A549 (cell line): ENCODE measurements at regions not wholly inside any gene's neighbourhood (a gene's known extent, or its start where the extent isn't known, plus 50 kb on each side); places are given as distances from the start of the nearest gene placed in this dataset.

ENCODE experiments used
- ATAC-seq, 2 experiments: fragments of 200-7000 bp in 1 of 2; fragments of >200 bp in 1 of 2; cut with Nextera tagmentation in 1 of 2; cut with Tn5 transposase in 1 of 2; 3 replicates each; pipeline versions ENCODE4 v1.8.0 to v1.9.1; 2018 to 2020; ENCODE audit warnings: mild to moderate bottlenecking in 1 of 2, moderate library complexity in 1 of 2
- CTCF ChIA-PET: fragments of 300-600 bp; sonication (Branson Sonifier 250); formaldehyde crosslinking; extraction: SDS; loops from one replicate; lab custom pipeline; 2021; ENCODE audit warnings: antibody characterized with exemption, inconsistent platforms; lab: Yijun Ruan, JAX
- POLR2A ChIA-PET: fragments of 350-600 bp; formaldehyde crosslinking; extraction: SDS; loops from one replicate; lab custom pipeline; 2021; ENCODE audit warnings: antibody characterized with exemption, inconsistent platforms; lab: Yijun Ruan, JAX
- DNase-seq, 2 experiments: peaks; one replicate each; pipeline versions ENCODE4 v3.0.0 to v3.0.0-alpha.2; 2011 to 2016; ENCODE audit warnings: low read depth in 1 of 2, low spot score in 1 of 2
- FAIRE-seq: peaks from 2 replicates; lab custom pipeline; 2011; peaks lifted over from hg19 to GRCh38; lab: Jason Lieb, UNC
- H3K27ac ChIP-seq, 2 experiments: fragments of >200 bp; sonication (Bioruptor Twin); formaldehyde crosslinking; 3 replicates each; pipeline ENCODE4 v1.5.1; 2016 to 2017
- H3K4me1 ChIP-seq: fragments of >200 bp; sonication (Bioruptor Twin); formaldehyde crosslinking; 3 replicates; pipeline ENCODE4 v1.6.1; 2016
- H3K4me2 ChIP-seq: fragments of >200 bp; sonication (Bioruptor Twin); formaldehyde crosslinking; 3 replicates; pipeline ENCODE4 v1.6.1; 2016
- H3K4me3 ChIP-seq: fragments of >200 bp; sonication (Bioruptor Twin); formaldehyde crosslinking; 3 replicates; pipeline ENCODE4 v1.5.1; 2016
- H3K9me3 ChIP-seq: fragments of >200 bp; sonication (Bioruptor Twin); formaldehyde crosslinking; 3 replicates; pipeline ENCODE4 v1.6.1; 2016
- ATOH8 ChIP-seq: fragments of 250-450 bp; sonication (Bioruptor Pico); IDR thresholded peaks from 2 replicates; pipeline ENCODE4 v1.5.0; 2020; ENCODE audit warnings: low read depth, mild to moderate bottlenecking, moderate library complexity
- BCL3 ChIP-seq: fragments of >200 bp; sonication (Bioruptor Twin); formaldehyde crosslinking; IDR thresholded peaks from 3 replicates; pipeline ENCODE4 v1.6.1; 2016
- BHLHE40 ChIP-seq: IDR thresholded peaks from 2 replicates; pipeline ENCODE4 v1.6.1; 2012; ENCODE audit warnings: low read depth, low read length, inconsistent platforms
- EHMT2 ChIP-seq: fragments of 200-600 bp; sonication (generic); IDR thresholded peaks from 2 replicates; pipeline ENCODE4 v1.6.1; 2016; ENCODE audit warnings: antibody characterized with exemption, low read depth, mild to moderate bottlenecking, moderate library complexity
- ELK1 ChIP-seq: fragments of 150-350 bp; IDR thresholded peaks from 2 replicates; pipeline ENCODE4 v1.6.1; 2014; ENCODE audit warnings: low read depth, mild to moderate bottlenecking, low read length
- EP300 ChIP-seq, 2 experiments: fragments of >200 bp; sonication (Bioruptor Twin); formaldehyde crosslinking; IDR thresholded peaks; 2 replicates in 1 of 2; 3 replicates in 1 of 2; pipeline ENCODE4 v1.6.1; 2016 to 2017
- HEYL ChIP-seq: fragments of 250-450 bp; sonication (Bioruptor Pico); IDR thresholded peaks from 2 replicates; pipeline ENCODE4 v1.8.0; 2021; ENCODE audit warnings: mild to moderate bottlenecking, moderate library complexity
- HMGXB4 ChIP-seq: fragments of 250-450 bp; sonication (Bioruptor Pico); IDR thresholded peaks from 2 replicates; pipeline ENCODE4 v1.5.0; 2021; ENCODE audit warnings: mild to moderate bottlenecking, moderate library complexity, borderline replicate concordance
- HOXB5 ChIP-seq: fragments of 250-450 bp; sonication (Bioruptor Pico); IDR thresholded peaks from 2 replicates; pipeline ENCODE4 v1.5.0; 2020; ENCODE audit warnings: mild to moderate bottlenecking, moderate library complexity
- KDM1A ChIP-seq: fragments of 200-600 bp; sonication (generic); IDR thresholded peaks from 2 replicates; pipeline ENCODE4 v1.6.1; 2016; ENCODE audit warnings: low read depth, mild to moderate bottlenecking
- MAFK ChIP-seq: fragments of 450-650 bp; IDR thresholded peaks from 2 replicates; pipeline ENCODE4 v1.6.1; 2014; ENCODE audit not compliant: partially characterized antibody
- NFE2L2 ChIP-seq: fragments of 150-350 bp; conservative IDR thresholded peaks from 2 replicates; pipeline ENCODE4 v1.6.1; 2014; ENCODE audit warnings: low read length
- NPAS2 ChIP-seq: fragments of 250-450 bp; sonication (Bioruptor Pico); IDR thresholded peaks from 2 replicates; pipeline ENCODE4 v1.8.0; 2022; ENCODE audit warnings: mild to moderate bottlenecking, moderate library complexity, borderline replicate concordance
- PBX3 ChIP-seq: IDR thresholded peaks from 2 replicates; pipeline ENCODE4 v1.6.1; 2012
- PHF8 ChIP-seq: fragments of 200-600 bp; sonication (generic); IDR thresholded peaks from 2 replicates; pipeline ENCODE4 v1.6.1; 2016; ENCODE audit warnings: low read depth, mild to moderate bottlenecking, antibody characterized with exemption, moderate library complexity, borderline replicate concordance
- POLR2A ChIP-seq: IDR thresholded peaks from 2 replicates; pipeline ENCODE4 v1.6.1; 2012; ENCODE audit warnings: mild to moderate bottlenecking, low read length
- POLR2AphosphoS2 ChIP-seq: conservative IDR thresholded peaks from 2 replicates; pipeline ENCODE4 v1.6.1; 2012; ENCODE audit warnings: low read length, improper control_type of control experiment, inconsistent platforms
- RARB ChIP-seq: fragments of 250-450 bp; sonication (Bioruptor Pico); IDR thresholded peaks from 2 replicates; pipeline ENCODE4 v1.8.0; 2021; ENCODE audit warnings: mild to moderate bottlenecking, moderate library complexity
- RNF2 ChIP-seq: fragments of 200-600 bp; sonication (generic); IDR thresholded peaks from 2 replicates; pipeline ENCODE4 v1.6.1; 2016; ENCODE audit warnings: low read depth, mild to moderate bottlenecking, antibody characterized with exemption, moderate library complexity, borderline replicate concordance
- SMC3 ChIP-seq: fragments of >200 bp; sonication (Bioruptor Twin); formaldehyde crosslinking; IDR thresholded peaks from 3 replicates; pipeline ENCODE4 v1.6.1; 2018; ENCODE audit warnings: inconsistent platforms
- TFCP2L1 ChIP-seq: fragments of 250-450 bp; sonication (Bioruptor Pico); IDR thresholded peaks from 2 replicates; pipeline ENCODE4 v1.5.0; 2021; ENCODE audit warnings: mild to moderate bottlenecking
- TP53 ChIP-seq: fragments of 250-450 bp; sonication (Bioruptor Pico); IDR thresholded peaks from 2 replicates; pipeline ENCODE4 v1.5.0; 2021; ENCODE audit warnings: mild to moderate bottlenecking, moderate library complexity
- USF2 ChIP-seq: fragments of 450-650 bp; IDR thresholded peaks from 2 replicates; pipeline ENCODE4 v1.6.1; 2014; ENCODE audit warnings: antibody characterized with exemption
- ZC3H11A ChIP-seq: fragments of 450-650 bp; IDR thresholded peaks from 2 replicates; pipeline ENCODE4 v1.6.1; 2014; ENCODE audit warnings: antibody characterized with exemption, mild to moderate bottlenecking
- ZNF302 ChIP-seq: fragments of 250-450 bp; sonication (Bioruptor Pico); IDR thresholded peaks from 2 replicates; pipeline ENCODE4 v1.9.0; 2021; ENCODE audit warnings: inconsistent platforms, mild to moderate bottlenecking, moderate library complexity
- ZSCAN20 ChIP-seq: fragments of 250-450 bp; sonication (Bioruptor Pico); IDR thresholded peaks from 2 replicates; pipeline ENCODE4 v1.8.0; 2022; ENCODE audit warnings: mild to moderate bottlenecking, moderate library complexity
- WGBS: methylation state at CpG from one replicate; pipeline ENCODE4 v1.1.6; 2017; ENCODE audit errors: missing lambda C conversion rate; 5-methylcytosine and 5-hydroxymethylcytosine counted together

GRCh38 chr3:76694063-76694462, 345.8 kb upstream of the ROBO2 start:
- Histone ChIP-seq H3K4me3 (no peak overlapping the region), H3K9me3 (no peaks in the 10 kb centered on the region; the same call in 2 of the 3 replicates), H3K4me2 (no peak overlapping the region), H3K4me1 (no peaks in the 10 kb centered on the region), H3K27ac (no peak overlapping the region)
- DNase-seq (no peak), ATAC-seq (no peak), FAIRE-seq (no peak)
- ChIA-PET POLR2A (no interaction called here), CTCF (no interaction called here)
- WGBS, result 6% methylated on average over 5 of the region's 5 CpGs
- no peak for TF ChIP-seq KDM1A
- no peak for TF ChIP-seq NPAS2 (CRISPR knock-in tag)
- TF ChIP-seq TP53 (CRISPR knock-in tag), result no peak
- TF ChIP-seq BCL3, result no peak
- TF ChIP-seq EHMT2, result no peak
- TF ChIP-seq MAFK, result no peak
- no peak for TF ChIP-seq ZSCAN20 (CRISPR knock-in tag)

GRCh38 chr3:76698136-76698706, 341.7 kb upstream of the ROBO2 start:
- ChIA-PET POLR2A (no interaction called here), CTCF (no interaction called here)
- H3K4me1 ChIP-seq, result no peaks in the 10 kb centered on the region
- H3K27ac ChIP-seq, result no peak overlapping the region
- H3K4me2 ChIP-seq, result no peak overlapping the region
- FAIRE-seq (no peak), DNase-seq (no peak), ATAC-seq (no peak)
- WGBS, result 3% methylated on average over 7 of the region's 7 CpGs
- TF ChIP-seq RARB (CRISPR knock-in tag), result no peak
- TF ChIP-seq POLR2A, result no peak
- no peak for TF ChIP-seq RNF2
- no peak for TF ChIP-seq POLR2AphosphoS2
- TF ChIP-seq ZC3H11A, result no peak
- TF ChIP-seq TFCP2L1 (CRISPR knock-in tag), result no peak
- no peak for TF ChIP-seq BHLHE40
- no peak for TF ChIP-seq USF2
- no peak overlapping the region for H3K4me3 ChIP-seq
- H3K9me3 ChIP-seq, result no peaks in the 10 kb centered on the region

GRCh38 chr3:76699846-76700245, 340.1 kb upstream of the ROBO2 start:
- H3K9me3 ChIP-seq, result no peaks in the 10 kb centered on the region
- DNase-seq, result no peak
- 0% methylated on average over 1 of the region's 1 CpG for WGBS
- ATAC-seq, result no peak
- no peak for FAIRE-seq
- ChIA-PET POLR2A (no interaction called here), CTCF (no interaction called here)
- no peaks in the 10 kb centered on the region for H3K4me1 ChIP-seq
- H3K4me3 ChIP-seq, result no peak overlapping the region
- H3K4me2 ChIP-seq, result no peak overlapping the region
- no peak overlapping the region for H3K27ac ChIP-seq
- TF ChIP-seq USF2 (no peak), SMC3 (no peak), HMGXB4 (CRISPR knock-in tag) (no peak), RARB (CRISPR knock-in tag) (no peak), PHF8 (no peak), HEYL (CRISPR knock-in tag) (no peak), NFE2L2 (no peak), EP300 (IDR thresholded peaks at IDR 0.05) (no peak), ATOH8 (no peak), ZNF302 (no peak), TP53 (CRISPR knock-in tag) (no peak), PBX3 (no peak), KDM1A (no peak), RNF2 (no peak), HOXB5 (CRISPR knock-in tag) (no peak), ELK1 (no peak), BHLHE40 (no peak), EHMT2 (no peak)
